OCI-LY1 (cell line): ENCODE measurements at regions not wholly inside any gene's neighbourhood (a gene's known extent, or its start where the extent isn't known, plus 50 kb on each side); places are given as distances from the start of the nearest gene placed in this dataset.

Experiments
- EZH2 ChIP-seq: fragments of 200-600 bp; sonication (generic), shearing (Covaris generic); IDR thresholded peaks from 2 replicates; pipeline ENCODE4 v1.8.0; 2017; ENCODE audit warnings: borderline replicate concordance, mixed run types, mild to moderate bottlenecking, antibody characterized with exemption, low read length, moderate library complexity, mixed read lengths
- TF ChIP-seq, protein P1 (sequence below): fragments of 200-600 bp; sonication (generic), shearing (Covaris generic); IDR thresholded peaks from 2 replicates; pipeline ENCODE4 v1.5.1; 2017; ENCODE audit warnings: mild to moderate bottlenecking, antibody characterized with exemption, low read length, moderate library complexity, mixed read lengths

DNA sequence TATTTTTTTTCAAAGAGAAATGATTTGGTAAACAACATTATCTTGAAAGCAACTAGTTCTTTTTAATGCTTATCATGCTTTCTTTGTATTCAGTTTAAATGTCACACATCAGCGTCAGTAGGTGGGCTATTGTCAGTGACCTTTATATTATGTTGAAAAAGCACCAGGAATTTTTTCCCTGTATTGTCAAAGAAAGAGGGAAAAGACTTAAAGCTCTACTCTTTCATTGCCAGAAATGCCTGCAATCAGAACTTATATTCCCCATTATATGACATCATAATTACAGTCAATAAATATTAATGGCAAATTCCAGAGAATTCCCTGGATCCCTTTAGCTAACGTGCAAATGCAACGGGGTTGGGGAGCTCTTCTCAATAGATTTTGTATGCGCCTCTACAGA, 353.9 kb downstream of the CDH2 start:
- TF ChIP-seq, protein P1, sequence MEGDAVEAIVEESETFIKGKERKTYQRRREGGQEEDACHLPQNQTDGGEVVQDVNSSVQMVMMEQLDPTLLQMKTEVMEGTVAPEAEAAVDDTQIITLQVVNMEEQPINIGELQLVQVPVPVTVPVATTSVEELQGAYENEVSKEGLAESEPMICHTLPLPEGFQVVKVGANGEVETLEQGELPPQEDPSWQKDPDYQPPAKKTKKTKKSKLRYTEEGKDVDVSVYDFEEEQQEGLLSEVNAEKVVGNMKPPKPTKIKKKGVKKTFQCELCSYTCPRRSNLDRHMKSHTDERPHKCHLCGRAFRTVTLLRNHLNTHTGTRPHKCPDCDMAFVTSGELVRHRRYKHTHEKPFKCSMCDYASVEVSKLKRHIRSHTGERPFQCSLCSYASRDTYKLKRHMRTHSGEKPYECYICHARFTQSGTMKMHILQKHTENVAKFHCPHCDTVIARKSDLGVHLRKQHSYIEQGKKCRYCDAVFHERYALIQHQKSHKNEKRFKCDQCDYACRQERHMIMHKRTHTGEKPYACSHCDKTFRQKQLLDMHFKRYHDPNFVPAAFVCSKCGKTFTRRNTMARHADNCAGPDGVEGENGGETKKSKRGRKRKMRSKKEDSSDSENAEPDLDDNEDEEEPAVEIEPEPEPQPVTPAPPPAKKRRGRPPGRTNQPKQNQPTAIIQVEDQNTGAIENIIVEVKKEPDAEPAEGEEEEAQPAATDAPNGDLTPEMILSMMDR: no peak
- no peak for TF ChIP-seq EZH2
